Stimulated activated CD8-positive, alpha-beta memory T cell treated with anti-CD3 and anti-CD28 coated beads, Interleukin-7, amount 100 ng/mL, for 1 hour (primary cell): ENCODE measurements at regions not wholly inside any gene's neighbourhood (a gene's known extent, or its start where the extent isn't known, plus 50 kb on each side); places are given as distances from the start of the nearest gene placed in this dataset.

Experiments used
- DNase-seq, 2 donors: peaks; one replicate each; pipeline ENCODE4 v3.0.0-alpha.2; 2020; ENCODE audit warnings: low read depth in 2 of 2

- DNase-seq = no peak
Measured at GRCh38 chr4:184528713-184529112, 54.4 kb upstream of the IRF2 start.

DNA sequence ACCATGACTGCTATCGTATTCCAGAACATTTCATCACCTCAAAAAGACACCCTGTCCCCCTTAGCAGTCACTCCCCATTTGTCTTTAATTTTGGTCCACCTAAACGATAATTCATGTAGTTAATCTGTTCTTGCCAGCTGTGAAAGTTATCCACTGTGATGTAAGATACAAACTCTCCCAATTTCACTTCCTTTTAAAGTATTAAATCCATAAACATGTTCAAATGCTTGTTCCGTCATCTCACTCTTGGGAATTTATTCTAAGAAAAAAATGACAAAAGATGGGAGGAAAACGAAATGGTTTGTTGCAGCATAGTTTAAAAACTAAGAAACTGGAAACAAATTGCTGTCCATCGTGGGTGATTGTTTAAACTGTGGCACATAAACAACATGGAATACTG is 53.7 kb upstream of the IRF2 start:
- no peak for DNase-seq

GRCh38 chr4:184526228-184526627 is 51.9 kb upstream of the IRF2 start:
- no peak for DNase-seq
